OCI-LY7 (cell line): ENCODE measurements at regions not wholly inside any gene's neighbourhood (a gene's known extent, or its start where the extent isn't known, plus 50 kb on each side); places are given as distances from the start of the nearest gene placed in this dataset.

ENCODE experiments used
- CTCF ChIP-seq: fragments of 200-600 bp; sonication (generic); conservative IDR thresholded peaks from 2 replicates; pipeline ENCODE4 v1.5.1; 2014; ENCODE audit warnings: mild to moderate bottlenecking, antibody characterized with exemption, low read length, moderate library complexity, mixed read lengths
- EZH2phosphoT487 ChIP-seq: fragments of 200-600 bp; sonication (generic); IDR thresholded peaks from 2 replicates; pipeline ENCODE4 v1.6.1; 2018; ENCODE audit warnings: low read depth, borderline replicate concordance, mild to moderate bottlenecking, mixed run types, antibody characterized with exemption, low read length, moderate library complexity, mixed read lengths

GRCh38 chr6:18725449-18725848, 338.3 kb downstream of the RNF144B start:
- TF ChIP-seq CTCF (no peak), EZH2phosphoT487 (no peak)
